Calu3 (cell line): ENCODE measurements at regions not wholly inside any gene's neighbourhood (a gene's known extent, or its start where the extent isn't known, plus 50 kb on each side); places are given as distances from the start of the nearest gene placed in this dataset.

ENCODE experiments used
- BruUV-seq: library from RNA; stranded (reverse); fragments of 400-500 nt; replicated peaks from 2 replicates; lab custom pipeline; 2021; lab: Mats Ljungman, UMichigan
- CTCF ChIA-PET: fragments of 300-600 bp; sonication (Branson Sonifier 250); formaldehyde crosslinking; loops from one replicate; lab custom pipeline; 2022; ENCODE audit warnings: antibody characterized with exemption; lab: Charles Lee
- DNase-seq: peaks from one replicate; pipeline ENCODE4 v3.0.0; 2022
- H3K27ac Mint-ChIP-seq: one replicate; pipeline ENCODE4 v1.8.0; 2022; ENCODE audit warnings: mixed read lengths; ENCODE audit not compliant: unreplicated experiment
- H3K27me3 Mint-ChIP-seq: one replicate; pipeline ENCODE4 v1.8.0; 2022; ENCODE audit warnings: mixed read lengths; ENCODE audit not compliant: unreplicated experiment
- H3K36me3 Mint-ChIP-seq: one replicate; pipeline ENCODE4 v1.8.0; 2022; ENCODE audit warnings: mild to moderate bottlenecking, moderate library complexity, mixed read lengths; ENCODE audit not compliant: insufficient read depth, unreplicated experiment
- H3K4me1 Mint-ChIP-seq: one replicate; pipeline ENCODE4 v1.8.0; 2022; ENCODE audit warnings: mild to moderate bottlenecking, low read depth, mixed read lengths; ENCODE audit not compliant: unreplicated experiment
- H3K4me3 Mint-ChIP-seq: one replicate; pipeline ENCODE4 v1.8.0; 2022; ENCODE audit warnings: mild to moderate bottlenecking, low read depth, moderate library complexity, mixed read lengths; ENCODE audit not compliant: unreplicated experiment
- H3K9me3 Mint-ChIP-seq: one replicate; pipeline ENCODE4 v1.8.0; 2022; ENCODE audit warnings: low read depth, mixed read lengths; ENCODE audit not compliant: unreplicated experiment
- CTCF ChIP-seq: fragments of 200-600 bp; IDR thresholded peaks from one replicate; pipeline ENCODE4 v1.8.0; 2022; ENCODE audit warnings: antibody characterized with exemption; ENCODE audit not compliant: unreplicated experiment
- intact Hi-C: fragments of 100-400 bp; cut with micrococcal nuclease; formaldehyde crosslinking; loops from one replicate; pipeline ENCODE4 v1.10.0; 2022; ENCODE audit not compliant: unreplicated experiment

GRCh38 chr11:57095417-57095816 is 86.3 kb upstream of the LRRC55 start:
- no peaks in the 10 kb centered on the region for H3K27me3 Mint-ChIP-seq
- H3K4me1 Mint-ChIP-seq = peaks cover 7% of the 10 kb centered on the region
- BruUV-seq = no TSS peak
- H3K4me3 Mint-ChIP-seq = no peak overlapping the region
- no peaks in the 10 kb centered on the region for H3K36me3 Mint-ChIP-seq
- intact Hi-C loops = no loop called here
- no peak overlapping the region for H3K27ac Mint-ChIP-seq
- no peak for DNase-seq
- peaks cover 2% of the 10 kb centered on the region for H3K9me3 Mint-ChIP-seq
- CTCF ChIA-PET = interaction anchor here (1.6 to 1.7 kb wide), 2 partner anchors 13 to 254 kb away, joined by 4 read pairs; no protein-coding TSS in a partner anchor
- no peak for TF ChIP-seq CTCF

DNA sequence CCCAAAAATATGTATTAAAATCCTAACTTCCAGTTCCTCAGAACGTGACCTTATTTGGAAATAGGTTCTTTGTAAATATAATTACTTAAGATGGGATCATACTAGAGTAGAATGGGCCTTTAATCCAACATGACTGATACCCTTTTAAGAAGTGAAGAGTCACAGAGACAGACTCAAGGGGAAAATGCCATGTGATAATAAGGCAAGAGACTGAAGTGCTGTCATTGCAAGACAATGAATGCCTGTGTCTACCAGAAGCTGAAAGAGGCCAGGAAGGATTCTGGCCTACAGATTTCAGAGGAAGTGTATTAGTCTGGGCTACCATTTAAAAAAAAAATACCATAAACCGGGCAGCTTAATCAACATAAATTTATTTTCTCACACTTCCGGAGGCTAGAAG is 85.9 kb upstream of the LRRC55 start:
- H3K27me3 Mint-ChIP-seq = no peaks in the 10 kb centered on the region
- CTCF ChIA-PET = interaction anchor here (0.7 to 1.6 kb wide), 2 partner anchors 240 to 255 kb away, joined by 3 to 4 read pairs; partner anchors contain the start of gene SSRP1
- H3K27ac Mint-ChIP-seq = no peak overlapping the region
- H3K9me3 Mint-ChIP-seq = peaks cover 2% of the 10 kb centered on the region
- peaks cover 7% of the 10 kb centered on the region for H3K4me1 Mint-ChIP-seq
- H3K36me3 Mint-ChIP-seq = no peaks in the 10 kb centered on the region
- TF ChIP-seq CTCF = no peak
- intact Hi-C loops = no loop called here
- DNase-seq = no peak
- H3K4me3 Mint-ChIP-seq = no peak overlapping the region
- no TSS peak for BruUV-seq

- no peaks in the 10 kb centered on the region for H3K36me3 Mint-ChIP-seq
- H3K4me1 Mint-ChIP-seq = peaks cover 7% of the 10 kb centered on the region
- peaks cover 4% of the 10 kb centered on the region for H3K9me3 Mint-ChIP-seq
- BruUV-seq = no TSS peak
- CTCF ChIA-PET = no interaction called here
- H3K27ac Mint-ChIP-seq = no peak overlapping the region
- no peak overlapping the region for H3K4me3 Mint-ChIP-seq
- TF ChIP-seq CTCF = no peak
- intact Hi-C loops = no loop called here
- H3K27me3 Mint-ChIP-seq = no peaks in the 10 kb centered on the region
- DNase-seq = no peak
Measured at GRCh38 chr11:57097149-57097548, 84.6 kb upstream of the LRRC55 start.

GRCh38 chr11:57098191-57098590 is 83.6 kb upstream of the LRRC55 start:
- H3K36me3 Mint-ChIP-seq = no peaks in the 10 kb centered on the region
- intact Hi-C loops = no loop called here
- H3K4me1 Mint-ChIP-seq = peaks cover 7% of the 10 kb centered on the region
- H3K27ac Mint-ChIP-seq = no peak overlapping the region
- no peak for TF ChIP-seq CTCF
- CTCF ChIA-PET = no interaction called here
- H3K27me3 Mint-ChIP-seq = no peaks in the 10 kb centered on the region
- H3K4me3 Mint-ChIP-seq = no peak overlapping the region
- BruUV-seq = no TSS peak
- no peak for DNase-seq
- H3K9me3 Mint-ChIP-seq = peaks cover 2% of the 10 kb centered on the region
